IMR-90 (cell line): ENCODE measurements at regions not wholly inside any gene's neighbourhood (a gene's known extent, or its start where the extent isn't known, plus 50 kb on each side); places are given as distances from the start of the nearest gene placed in this dataset.

Source experiments
- ATAC-seq: fragments of 200-7000 bp; cut with Tn5 transposase; 2 replicates; pipeline ENCODE4 v1.9.1; 2020; ENCODE audit warnings: low read depth, mild to moderate bottlenecking, moderate library complexity
- BruUV-seq: library from RNA; stranded (reverse); fragments of 400-500 nt; replicated peaks from 2 replicates; lab custom pipeline; 2021; lab: Mats Ljungman, UMichigan
- CTCF ChIA-PET: fragments of 300-600 bp; formaldehyde crosslinking; extraction: SDS; loops from one replicate; lab custom pipeline; 2021; ENCODE audit warnings: antibody characterized with exemption; lab: Yijun Ruan, JAX
- POLR2A ChIA-PET: fragments of 300-600 bp; sonication (Branson Sonifier 250); formaldehyde crosslinking; loops from one replicate; lab custom pipeline; 2022; ENCODE audit warnings: antibody characterized with exemption; ENCODE audit not compliant: unreplicated experiment; lab: Charles Lee
- DNase-seq: peaks from one replicate; pipeline ENCODE4 v3.0.0; 2013
- H2AFZ ChIP-seq: replicated peaks from 2 replicates; pipeline ENCODE3; 2013; ENCODE audit warnings: low read length, mild to moderate bottlenecking; ENCODE audit not compliant: poor library complexity
- H2AK5ac ChIP-seq: 2 replicates; pipeline ENCODE4 v1.6.1; 2013; ENCODE audit warnings: low read depth, low read length, inconsistent platforms
- H2AK9ac ChIP-seq: replicated peaks from 2 replicates; pipeline ENCODE3; 2013; ENCODE audit warnings: mild to moderate bottlenecking, low read depth, low read length, moderate library complexity; ENCODE audit not compliant: poor library complexity
- H2BK120ac ChIP-seq: 2 replicates; pipeline ENCODE4 v1.6.1; 2013; ENCODE audit warnings: low read depth, low read length, inconsistent platforms
- H2BK15ac ChIP-seq: 3 replicates; pipeline ENCODE4 v1.6.1; 2013; ENCODE audit warnings: low read depth, low read length, inconsistent platforms
- H2BK20ac ChIP-seq: 2 replicates; pipeline ENCODE4 v1.6.1; 2013; ENCODE audit warnings: low read depth, mild to moderate bottlenecking, inconsistent platforms, low read length, moderate library complexity
- H2BK5ac ChIP-seq: 2 replicates; pipeline ENCODE4 v1.6.1; 2013; ENCODE audit warnings: mild to moderate bottlenecking, low read depth, low read length, inconsistent platforms; ENCODE audit not compliant: poor library complexity, severe bottlenecking
- H3K14ac ChIP-seq: replicated peaks from 2 replicates; pipeline ENCODE4 v1.6.1; 2013; ENCODE audit warnings: low read depth, low read length, inconsistent platforms
- H3K18ac ChIP-seq: 2 replicates; pipeline ENCODE4 v1.6.1; 2013; ENCODE audit warnings: low read depth, low read length, control low read depth
- H3K23ac ChIP-seq: 2 replicates; pipeline ENCODE4 v1.6.1; 2013; ENCODE audit warnings: low read depth, low read length, inconsistent platforms
- H3K27ac ChIP-seq: 2 replicates; pipeline ENCODE4 v1.5.1; 2013; ENCODE audit warnings: mild to moderate bottlenecking, control low read depth, low read length; ENCODE audit not compliant: insufficient read depth
- H3K27me3 ChIP-seq: 2 replicates; pipeline ENCODE4 v1.6.1; 2013; ENCODE audit warnings: low read length; ENCODE audit not compliant: control insufficient read depth, insufficient read depth
- H3K36me3 ChIP-seq: 2 replicates; pipeline ENCODE4 v1.6.1; 2013; ENCODE audit warnings: low read length, mixed read lengths; ENCODE audit not compliant: control insufficient read depth, insufficient read depth
- H3K4ac ChIP-seq: 2 replicates; pipeline ENCODE4 v1.6.1; 2013; ENCODE audit warnings: low read depth, low read length, inconsistent platforms
- H3K4me1 ChIP-seq: 2 replicates; pipeline ENCODE4 v1.6.1; 2013; ENCODE audit warnings: low read length, mixed read lengths; ENCODE audit not compliant: control insufficient read depth, insufficient read depth
- H3K4me2 ChIP-seq: 2 replicates; pipeline ENCODE4 v1.6.1; 2013; ENCODE audit warnings: low read depth, mild to moderate bottlenecking, control low read depth, low read length, moderate library complexity
- H3K4me3 ChIP-seq: 2 replicates; pipeline ENCODE4 v1.5.1; 2013; ENCODE audit warnings: low read depth, mild to moderate bottlenecking, control low read depth, low read length, moderate library complexity; ENCODE audit not compliant: insufficient read depth
- H3K56ac ChIP-seq: 2 replicates; pipeline ENCODE4 v1.6.1; 2013; ENCODE audit warnings: low read length, inconsistent platforms; ENCODE audit not compliant: insufficient read depth; ENCODE audit errors: extremely low read depth
- H3K79me1 ChIP-seq, 2 experiments: 2 replicates each; pipeline ENCODE4 v1.6.1; 2013; ENCODE audit warnings: low read length in 2 of 2, inconsistent platforms in 1 of 2, low read depth in 1 of 2
- H3K9ac ChIP-seq: 2 replicates; pipeline ENCODE4 v1.6.1; 2013; ENCODE audit warnings: low read depth, low read length, control low read depth
- H3K9me1 ChIP-seq: 2 replicates; pipeline ENCODE4 v1.6.1; 2013; ENCODE audit warnings: low read length, inconsistent platforms; ENCODE audit not compliant: insufficient read depth
- H3K9me3 ChIP-seq: 2 replicates; pipeline ENCODE4 v1.6.1; 2013; ENCODE audit warnings: low read length; ENCODE audit not compliant: control insufficient read depth, insufficient read depth
- H4K20me1 ChIP-seq: 2 replicates; pipeline ENCODE4 v1.6.1; 2013; ENCODE audit warnings: low read length, inconsistent platforms; ENCODE audit not compliant: insufficient read depth
- H4K5ac ChIP-seq: 2 replicates; pipeline ENCODE4 v1.6.1; 2013; ENCODE audit warnings: mild to moderate bottlenecking, low read depth, low read length, control low read depth
- H4K8ac ChIP-seq, 2 experiments: 2 replicates each; pipeline ENCODE4 v1.6.1; 2013; ENCODE audit warnings: low read depth in 2 of 2, low read length in 2 of 2, control low read depth in 1 of 2, inconsistent platforms in 1 of 2
- H4K91ac ChIP-seq: 2 replicates; pipeline ENCODE4 v1.6.1; 2013; ENCODE audit warnings: low read depth, low read length, inconsistent platforms; ENCODE audit not compliant: insufficient read depth
- CTCF ChIP-seq: conservative IDR thresholded peaks from 2 replicates; pipeline ENCODE4 v1.5.1; 2012; ENCODE audit warnings: mild to moderate bottlenecking, low read depth, low read length, improper control_type of control experiment
- MAFK ChIP-seq: IDR thresholded peaks from 2 replicates; pipeline ENCODE4 v1.6.1; 2012; ENCODE audit warnings: low read depth, low read length, improper control_type of control experiment
- POLR2A ChIP-seq: IDR thresholded peaks from 2 replicates; pipeline ENCODE4 v1.6.1; 2012; ENCODE audit warnings: mild to moderate bottlenecking, low read depth, low read length
- SMC3 ChIP-seq: fragments of 150-350 bp; IDR thresholded peaks from 2 replicates; pipeline ENCODE4 v1.6.1; 2016; ENCODE audit warnings: low read depth, mild to moderate bottlenecking, antibody characterized with exemption, low read length, moderate library complexity
- WGBS, 2 experiments: methylation state at CpG; one replicate each; pipeline versions ENCODE4 v1.1.5 to v1.1.7; 2013; ENCODE audit warnings: missing lambda C conversion rate in 2 of 2; ENCODE audit not compliant: insufficient read length in 1 of 2; ENCODE audit errors: extremely low coverage in 2 of 2; 5-methylcytosine and 5-hydroxymethylcytosine counted together
- dilution Hi-C: fragments of 300-500 bp; cut with HindIII; formaldehyde crosslinking; loops from one replicate; pipeline ENCODE4 v1.14.3; 2018; ENCODE audit warnings: low sequenced_read_pairs; ENCODE audit not compliant: unreplicated experiment
- in situ Hi-C: fragments of 300-500 bp; cut with MboI; formaldehyde crosslinking; loops from 3 replicates; pipeline ENCODE4 v1.14.3; 2019; ENCODE audit warnings: low sequenced_read_pairs, inconsistent platforms, mixed read lengths
- intact Hi-C: fragments of 100-400 bp; cut with micrococcal nuclease; formaldehyde crosslinking; loops from 2 replicates; pipeline ENCODE4 v1.10.0; 2022

GRCh38 chr5:109532773-109533364, 123.1 kb upstream of the PJA2 start:
- H2BK20ac ChIP-seq, result no peak overlapping the region
- no peak overlapping the region for H2AK9ac ChIP-seq
- intact Hi-C loops (no loop called here), dilution Hi-C loops (no loop called here), in situ Hi-C loops (no loop called here)
- CTCF ChIA-PET, result no interaction called here
- H3K9me3 ChIP-seq, result no peaks in the 10 kb centered on the region
- no TSS peak for BruUV-seq
- POLR2A ChIA-PET, result no interaction called here
- H2BK5ac ChIP-seq, result no peak overlapping the region
- no peak overlapping the region for H2BK15ac ChIP-seq
- no peaks in the 10 kb centered on the region for H4K20me1 ChIP-seq
- H4K8ac ChIP-seq, result no peak overlapping the region
- no peak overlapping the region for H3K4ac ChIP-seq
- H3K36me3 ChIP-seq, result no peaks in the 10 kb centered on the region
- DNase-seq, result no peak
- no peak overlapping the region for H3K9ac ChIP-seq
- no peak overlapping the region for H2BK120ac ChIP-seq
- no peak overlapping the region for H2AFZ ChIP-seq
- no CpG with 5 or more reads among the region's 2 CpGs for WGBS, 2 experiments
- no peak overlapping the region for H3K4me2 ChIP-seq
- H3K56ac ChIP-seq, result no peak overlapping the region
- no peaks in the 10 kb centered on the region for H3K4me1 ChIP-seq
- H3K27me3 ChIP-seq, result no peaks in the 10 kb centered on the region
- no peak overlapping the region for H3K27ac ChIP-seq
- H4K5ac ChIP-seq, result no peak overlapping the region
- ATAC-seq, result no peak
- H3K14ac ChIP-seq, result no peak overlapping the region
- no peaks in the 10 kb centered on the region for H3K9me1 ChIP-seq
- no peak overlapping the region for H2AK5ac ChIP-seq
- no peak for TF ChIP-seq MAFK
- TF ChIP-seq CTCF, result no peak
- no peak for TF ChIP-seq SMC3
- no peak for TF ChIP-seq POLR2A
- H3K23ac ChIP-seq, result no peak overlapping the region
- H3K4me3 ChIP-seq, result no peak overlapping the region
- no peaks in the 10 kb centered on the region for H3K79me1 ChIP-seq
- no peak overlapping the region for H3K18ac ChIP-seq
- H4K91ac ChIP-seq, result no peak overlapping the region
